GM18511 (cell line): ENCODE measurements at regions not wholly inside any gene's neighbourhood (a gene's known extent, or its start where the extent isn't known, plus 50 kb on each side); places are given as distances from the start of the nearest gene placed in this dataset.

Source experiments
- ATAC-seq: cut with Tn5 transposase; IDR thresholded peaks from one replicate; pipeline ENCODE4 v1.9.1; 2021; ENCODE audit warnings: mild to moderate bottlenecking, moderate library complexity; ENCODE audit not compliant: unreplicated experiment

DNA sequence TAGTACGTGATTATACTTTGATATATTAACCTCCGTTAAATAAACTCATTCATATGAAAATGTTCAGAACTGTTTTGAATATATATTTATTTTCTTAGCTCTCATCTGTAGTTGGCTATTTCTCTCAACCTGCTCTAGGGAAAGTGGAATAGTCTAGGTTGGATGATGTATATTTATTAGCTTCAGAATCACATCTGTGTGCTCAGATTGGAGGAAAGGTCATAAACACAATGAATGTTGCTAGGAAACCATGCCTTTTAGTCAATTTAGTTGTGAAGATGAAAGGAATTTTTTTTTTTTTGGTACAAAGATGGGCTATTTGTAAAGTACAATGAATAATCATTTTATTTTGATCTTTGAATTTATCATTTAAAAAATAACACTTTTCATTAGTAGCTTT, 439.1 kb downstream of the FOXG1 start:
- ATAC-seq: no peak

DNA sequence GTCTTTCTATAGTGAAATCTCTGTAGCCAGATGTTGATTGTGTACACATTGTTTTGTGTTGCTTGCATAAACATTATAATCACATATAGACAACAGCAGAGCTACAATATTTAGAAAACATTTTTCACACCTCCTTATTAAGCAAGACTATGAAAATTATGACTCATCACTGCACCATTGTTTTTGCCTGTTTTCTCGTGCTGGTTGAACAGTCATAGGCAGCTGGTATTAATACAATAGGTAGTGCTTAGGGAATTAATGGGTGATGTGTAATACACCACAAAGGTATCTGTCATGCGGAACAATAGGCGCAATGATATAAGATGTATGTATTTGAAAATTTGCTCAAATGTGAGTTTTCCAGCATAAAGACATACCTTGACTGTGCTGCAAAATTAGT, 449.3 kb downstream of the FOXG1 start:
- ATAC-seq: no peak

DNA sequence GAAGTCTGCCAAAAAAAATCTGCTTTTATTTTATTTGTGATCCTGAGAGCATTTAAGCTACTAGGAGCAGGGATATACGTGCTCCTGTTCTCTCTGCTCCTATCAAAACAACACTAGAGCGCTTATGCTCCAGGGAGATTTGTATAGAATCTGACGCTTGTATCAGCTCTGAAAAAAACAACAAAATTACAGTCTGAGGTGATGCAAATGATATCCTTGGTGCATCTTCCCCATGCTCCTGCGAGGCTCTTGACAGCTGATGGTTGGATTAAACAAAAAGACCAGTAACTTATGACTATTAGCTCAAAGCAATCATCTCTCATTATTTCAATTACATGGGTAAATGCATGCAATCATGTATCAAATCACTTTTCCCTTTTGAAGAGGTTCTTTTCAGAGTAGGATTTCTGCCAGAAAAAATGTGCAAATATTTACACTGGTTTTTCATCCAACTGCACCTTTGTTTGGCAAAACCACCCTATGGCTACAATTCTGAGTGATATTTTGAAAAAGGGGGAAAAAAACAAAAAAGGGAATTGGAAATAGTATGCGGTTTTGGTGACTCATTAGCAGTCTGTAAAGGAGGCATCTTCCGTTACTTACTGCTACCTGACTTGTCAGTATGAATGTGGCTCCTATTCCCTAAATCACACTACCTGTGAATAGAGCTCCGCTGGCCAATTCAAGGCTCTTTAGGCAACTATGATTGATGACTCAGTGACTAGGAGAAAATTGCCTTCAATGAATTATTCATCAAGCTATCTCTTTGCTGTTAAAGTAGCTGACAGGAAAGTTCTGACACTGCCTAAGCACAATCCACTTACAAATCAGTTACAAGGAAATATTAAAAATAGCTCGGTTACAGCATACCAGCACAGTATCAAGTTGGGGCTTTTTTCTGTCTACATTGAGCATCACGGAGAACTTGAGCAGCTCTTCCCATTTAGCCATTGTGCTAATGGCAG, 450.0 kb downstream of the FOXG1 start:
- no peak for ATAC-seq

DNA sequence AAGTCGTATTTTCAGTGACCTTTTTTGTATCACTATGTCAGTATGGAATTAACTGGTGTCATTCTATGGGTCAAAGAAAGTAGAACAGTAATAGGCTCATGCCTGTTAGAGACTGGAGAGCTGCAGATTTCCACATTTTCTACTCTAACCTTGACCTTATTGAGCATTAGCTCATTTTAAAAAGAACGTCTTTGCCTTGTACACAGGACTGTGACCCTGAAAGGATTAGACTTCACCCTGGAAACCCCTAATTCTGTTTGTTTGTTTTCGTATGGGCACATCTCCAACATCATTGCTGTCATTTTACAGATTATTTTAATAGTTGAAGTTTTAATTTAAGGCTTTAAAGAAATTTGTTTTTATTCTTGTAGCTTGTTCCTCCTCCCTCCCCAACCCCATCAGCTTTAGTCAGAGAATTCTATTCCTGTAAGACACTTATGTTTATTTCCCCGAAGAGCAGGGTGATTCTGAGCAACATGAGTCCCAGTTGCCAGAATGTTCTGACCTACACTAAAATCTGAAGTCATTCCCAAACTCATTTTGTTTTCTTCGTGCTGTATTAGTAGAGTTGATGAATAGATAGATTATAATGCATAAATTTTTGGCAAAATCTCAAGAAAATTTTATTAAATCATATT, 451.3 kb downstream of the FOXG1 start:
- ATAC-seq: no peak

DNA sequence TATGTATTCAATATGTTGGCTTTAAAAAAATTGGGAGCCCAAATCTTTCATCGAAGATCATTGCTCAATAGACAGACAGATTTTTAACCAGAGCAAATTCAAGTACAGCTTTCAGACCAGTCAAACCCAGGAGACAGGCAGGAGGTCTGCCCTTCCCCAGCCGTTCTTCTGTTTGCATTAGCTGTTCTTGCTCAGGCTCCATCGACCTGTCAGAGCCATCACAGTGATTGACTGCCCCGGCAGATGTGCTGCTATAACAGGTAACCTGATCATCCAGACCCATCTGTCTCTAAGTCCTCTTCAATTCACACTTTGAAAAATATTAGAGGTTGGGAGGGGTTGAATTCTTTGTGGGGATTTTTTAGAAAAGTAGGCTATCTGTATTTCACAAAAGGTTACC, 453.5 kb downstream of the FOXG1 start:
- no peak for ATAC-seq

DNA sequence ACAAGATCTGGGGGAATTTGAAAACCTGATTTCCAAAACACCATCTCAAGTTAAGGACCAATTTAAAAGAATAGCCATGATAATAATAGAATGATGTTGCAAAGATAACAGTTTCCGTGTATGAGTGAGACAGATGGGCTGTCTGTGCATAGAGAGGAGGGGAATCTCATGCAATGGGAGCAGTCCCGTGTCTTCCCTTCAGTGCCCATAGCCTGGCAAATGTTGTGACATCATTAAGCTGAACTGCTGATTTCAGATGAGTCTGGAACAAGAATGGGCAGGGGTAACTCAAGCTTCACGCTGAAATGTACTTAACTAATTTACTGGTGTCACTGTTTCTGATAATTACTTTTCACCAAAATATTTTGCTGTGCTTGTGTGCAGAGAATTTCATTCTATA, 454.0 kb downstream of the FOXG1 start:
- no peak for ATAC-seq

DNA sequence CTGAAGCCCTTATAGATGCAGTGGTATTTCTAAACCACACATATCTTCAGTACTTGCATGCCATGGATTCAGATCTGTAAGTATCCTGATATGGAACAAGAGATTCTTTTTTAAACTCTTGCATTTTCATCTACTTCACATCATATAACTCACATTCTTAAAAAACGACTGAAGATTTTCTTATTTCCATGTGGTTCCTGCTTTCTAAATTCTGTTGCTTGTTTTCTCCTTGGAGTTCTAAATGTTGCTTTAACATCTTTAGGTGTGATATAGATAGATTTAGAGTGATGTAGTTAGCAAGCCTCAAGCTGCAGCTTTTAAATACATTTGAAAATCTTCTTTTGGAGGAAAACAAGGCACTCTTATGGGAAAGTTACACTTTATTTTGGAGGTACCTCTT, 455.4 kb downstream of the FOXG1 start:
- no peak for ATAC-seq

DNA sequence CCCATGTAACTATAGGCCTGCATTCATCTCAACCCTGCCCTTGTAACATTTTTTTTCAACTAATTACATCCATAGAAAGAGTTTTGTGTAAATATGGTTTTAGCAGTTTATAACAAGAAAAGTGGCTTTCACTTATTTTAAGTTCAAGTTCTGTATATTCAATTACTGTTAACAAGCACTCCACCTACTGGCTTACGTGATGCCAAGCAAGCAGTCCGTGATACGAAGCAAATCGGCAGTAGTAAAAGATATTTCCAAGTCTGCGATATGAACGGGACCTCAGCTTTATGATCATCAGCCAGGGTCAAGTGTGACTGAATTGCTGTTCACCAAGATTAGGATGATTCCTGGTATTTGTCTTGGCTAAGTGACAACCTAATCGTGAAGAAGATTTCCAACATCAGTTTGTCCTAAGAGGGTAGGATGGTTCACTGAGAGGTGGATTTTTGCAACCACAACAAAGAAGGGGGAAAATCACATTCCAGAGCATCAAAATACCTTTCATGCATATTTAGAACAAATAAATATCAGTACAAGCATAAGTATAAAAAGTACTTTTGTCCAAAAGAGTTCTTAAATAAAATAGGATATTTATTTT, 456.2 kb downstream of the FOXG1 start:
- ATAC-seq: no peak

DNA sequence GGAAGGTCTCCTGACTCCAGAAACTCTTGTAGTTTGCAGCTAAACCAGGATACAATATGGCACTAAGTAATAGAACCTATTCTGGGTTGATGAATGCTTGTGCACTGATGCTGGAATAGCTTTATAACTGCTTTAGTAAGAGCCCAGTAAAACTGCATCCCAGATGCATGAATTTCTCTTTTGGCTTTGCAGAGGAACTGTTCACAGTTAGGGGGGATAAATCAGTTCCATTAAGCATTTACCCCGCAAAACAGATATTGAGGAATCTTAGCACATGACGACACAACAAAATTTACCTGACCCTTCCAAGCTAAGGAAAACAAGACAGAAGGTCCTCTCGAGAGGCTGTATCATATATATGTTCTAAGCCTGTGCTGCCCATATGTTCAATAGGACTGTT, 457.4 kb downstream of the FOXG1 start:
- no peak for ATAC-seq

DNA sequence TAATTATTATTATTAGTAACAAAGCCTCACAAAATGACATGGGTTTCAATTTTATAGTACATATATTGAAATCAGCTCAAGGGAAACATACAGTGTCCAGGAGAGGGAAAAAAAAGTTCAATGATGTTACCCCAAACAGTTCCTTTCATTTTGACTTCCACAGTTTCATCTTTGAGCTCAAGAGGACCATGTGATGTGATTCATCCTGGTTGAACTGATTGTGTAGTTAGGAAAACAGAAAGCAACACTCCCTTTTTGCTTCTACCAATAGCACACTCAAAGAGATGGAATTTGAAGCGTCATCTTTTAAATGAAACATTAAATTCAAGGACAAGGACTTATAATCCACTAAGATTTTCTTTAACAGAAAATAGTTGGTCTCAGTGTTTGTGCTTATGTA, 461.0 kb downstream of the FOXG1 start:
- no peak for ATAC-seq

DNA sequence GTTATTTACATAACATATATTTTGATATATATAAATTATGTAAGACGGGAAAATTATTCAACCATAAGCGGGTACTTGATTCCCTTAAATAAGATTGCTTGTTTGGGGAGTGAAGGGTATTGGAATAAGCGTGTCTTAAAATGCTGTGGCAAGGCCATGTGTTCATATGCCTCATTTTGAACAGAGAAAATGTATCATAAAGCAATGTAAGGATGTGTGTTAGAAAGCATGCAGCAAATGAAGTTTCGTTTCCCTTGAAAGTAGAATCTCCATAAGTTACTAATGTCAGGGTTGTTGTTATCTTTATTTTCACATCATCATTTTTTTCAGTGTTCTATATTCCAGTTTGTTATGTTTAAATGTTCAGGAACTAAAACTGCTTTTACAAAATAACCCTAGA, 465.6 kb downstream of the FOXG1 start:
- no peak for ATAC-seq

DNA sequence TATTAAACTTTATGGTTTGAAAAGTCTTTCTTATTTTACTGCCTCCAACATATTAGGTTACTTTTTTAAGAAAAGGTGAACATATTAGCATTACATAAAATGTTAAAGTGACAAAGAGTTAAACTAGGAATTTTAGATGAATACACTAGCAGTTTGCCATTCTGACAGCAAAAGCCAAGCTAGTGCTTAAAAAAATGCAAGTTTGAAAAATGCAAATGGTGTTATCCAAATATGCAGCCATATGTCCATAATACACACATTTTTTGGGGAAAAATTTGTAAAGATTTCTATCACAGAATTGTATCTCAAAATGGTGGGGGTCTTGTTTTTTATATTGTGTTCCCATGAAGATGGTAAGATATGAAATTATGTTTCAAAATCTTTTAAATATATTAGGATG, 466.1 kb downstream of the FOXG1 start:
- ATAC-seq: no peak

DNA sequence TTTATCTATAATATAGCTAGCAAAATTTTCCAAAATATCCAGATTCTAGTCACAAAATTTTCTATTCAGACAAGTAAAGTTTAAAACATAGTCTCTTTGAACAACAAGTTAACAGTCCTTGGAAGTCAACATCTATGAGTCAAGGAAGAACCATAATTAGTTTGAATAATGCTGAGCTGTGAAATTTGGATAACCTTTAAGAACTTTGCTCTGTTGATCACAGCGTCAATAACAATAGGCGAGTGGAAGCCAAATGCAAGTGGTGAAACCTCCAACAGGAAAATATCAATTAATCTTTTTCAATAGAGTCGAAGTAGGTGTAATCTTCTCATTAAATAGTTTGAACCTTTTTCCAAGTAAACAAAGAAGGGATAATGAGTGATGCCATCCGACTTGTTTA, 466.6 kb downstream of the FOXG1 start:
- no peak for ATAC-seq

DNA sequence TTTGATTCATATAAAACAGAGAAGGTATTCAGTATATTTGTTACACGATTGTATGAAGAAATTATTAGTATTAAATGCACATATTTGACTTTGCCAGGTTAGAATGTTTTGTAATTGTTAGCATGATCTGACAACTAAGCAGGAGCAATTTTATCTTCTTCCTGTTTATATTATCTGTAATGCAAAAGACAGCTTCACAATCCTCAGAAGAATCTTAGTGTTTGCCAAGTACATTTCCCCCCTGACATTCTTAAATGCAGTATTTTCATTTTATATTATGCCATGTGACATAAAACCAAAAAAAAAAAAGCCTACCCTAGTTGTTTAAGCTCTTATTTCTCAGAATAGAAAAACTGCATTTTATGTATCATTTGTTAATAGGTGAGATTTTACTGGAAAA, 469.4 kb downstream of the FOXG1 start:
- ATAC-seq: no peak

DNA sequence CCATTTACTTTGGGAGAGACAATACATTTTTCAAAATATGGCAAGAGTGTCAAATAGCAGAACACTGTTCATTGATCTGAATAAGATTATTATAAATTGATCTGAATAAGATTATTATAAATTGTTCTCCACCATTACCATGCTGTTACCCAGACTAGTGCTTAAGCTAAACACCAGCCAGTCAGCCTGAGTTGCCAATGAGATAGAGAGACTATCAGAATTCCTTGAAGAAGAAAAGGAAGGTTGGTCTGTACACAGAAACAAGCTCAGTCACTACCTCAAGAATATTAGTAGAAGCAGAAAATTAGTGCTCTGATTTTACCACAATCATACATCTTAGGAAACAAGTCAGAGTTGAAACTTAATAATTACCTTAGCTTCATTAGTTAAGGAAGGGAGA, 469.8 kb downstream of the FOXG1 start:
- no peak for ATAC-seq

DNA sequence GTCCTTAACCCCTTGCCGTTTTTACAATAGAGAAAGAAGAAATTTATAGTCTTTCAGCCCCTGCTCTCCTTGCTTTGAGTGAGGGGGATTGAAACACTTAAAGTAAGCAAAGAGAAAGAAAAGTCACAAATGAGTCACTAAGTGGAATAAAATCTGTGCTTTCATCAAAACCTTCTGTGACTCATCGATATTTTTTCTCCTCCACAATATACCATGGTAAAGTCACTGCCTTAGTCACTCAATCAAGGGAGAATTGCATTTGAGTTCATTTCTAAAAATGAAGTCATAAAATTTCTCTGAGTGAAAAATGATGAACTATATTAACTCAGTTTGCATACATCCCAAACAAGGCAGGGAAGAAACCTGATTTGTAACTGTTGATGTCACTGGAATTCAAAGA, 470.3 kb downstream of the FOXG1 start:
- no peak for ATAC-seq

DNA sequence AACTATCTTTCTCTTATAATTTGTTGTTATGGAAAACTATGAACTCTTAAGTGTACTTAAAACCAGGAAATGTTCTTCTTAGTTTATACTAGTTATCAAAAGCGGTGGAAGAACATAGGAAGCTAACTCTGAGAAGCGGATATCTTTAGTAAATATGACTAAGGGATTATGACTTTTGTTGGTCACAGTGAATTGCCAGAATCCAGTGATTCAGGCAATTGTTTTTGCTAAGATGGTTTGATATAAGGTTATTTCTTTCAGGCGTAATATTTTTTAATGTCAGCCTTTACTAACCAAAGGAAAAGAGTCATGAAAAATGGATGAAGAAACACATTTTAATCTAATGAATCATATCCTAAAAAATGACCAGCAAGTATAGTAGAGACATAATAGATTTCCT, 473.5 kb downstream of the FOXG1 start:
- ATAC-seq: no peak

DNA sequence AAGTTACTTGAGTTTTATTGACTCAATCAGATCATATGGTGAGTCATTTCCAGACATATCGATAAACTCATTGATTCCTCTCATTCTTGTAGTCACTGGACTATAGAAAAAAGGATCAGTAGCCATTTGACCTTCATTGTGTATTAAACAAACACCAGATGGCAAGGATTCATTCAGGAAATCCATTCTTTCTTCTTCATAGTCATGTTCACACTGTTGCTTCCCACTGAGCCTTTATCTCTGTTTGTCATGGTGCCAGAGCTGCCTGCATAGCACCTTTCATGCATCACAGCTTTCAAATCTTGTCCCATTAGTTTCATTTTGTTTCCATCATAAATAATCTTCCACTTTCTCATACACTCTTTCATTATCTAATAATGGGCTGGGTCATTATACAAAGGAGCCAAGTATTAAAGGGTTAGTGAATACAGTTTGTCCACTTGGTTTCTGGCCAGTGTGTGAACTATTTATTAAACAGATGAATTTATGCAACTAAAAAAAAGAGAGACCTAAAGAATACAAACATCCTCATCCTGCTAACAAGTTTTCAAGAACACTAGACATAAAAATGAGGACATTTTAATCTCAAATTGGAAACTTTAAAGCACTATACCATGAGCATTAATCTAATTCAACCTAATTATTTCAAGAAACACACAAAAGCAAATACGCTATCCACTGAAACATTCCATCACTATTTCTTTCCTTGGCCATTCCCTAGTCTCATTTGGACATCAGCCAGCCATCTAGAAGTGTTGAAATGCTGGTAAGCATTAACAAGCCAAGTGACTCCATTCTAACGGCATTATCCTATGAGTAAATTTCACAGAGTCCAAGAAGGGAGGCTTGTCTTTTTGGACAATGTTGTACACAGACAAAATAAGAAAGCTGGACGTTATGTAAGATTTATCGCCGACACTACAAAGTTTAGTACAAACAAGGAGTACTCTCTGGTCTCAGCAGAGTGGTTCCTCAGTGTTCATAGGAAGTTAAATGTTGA, 476.5 kb downstream of the FOXG1 start:
- ATAC-seq: no peak

DNA sequence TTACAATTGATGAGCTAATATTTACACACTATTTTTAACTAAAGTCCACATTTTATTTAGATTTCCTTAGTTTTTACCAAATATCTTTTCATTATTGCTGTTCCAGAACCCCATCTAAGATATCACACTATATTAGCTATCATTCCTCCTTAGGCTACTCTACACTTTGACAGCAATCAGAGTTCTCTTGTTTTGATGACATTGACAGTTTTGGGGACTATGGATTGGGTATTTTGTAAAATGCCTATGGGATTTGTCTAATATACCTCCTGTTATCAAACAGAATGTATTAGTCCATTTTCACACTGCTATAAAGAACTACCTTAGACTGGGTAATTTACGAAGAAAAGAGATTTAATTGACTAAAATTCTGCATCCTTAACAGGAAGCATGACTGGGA, 489.1 kb downstream of the FOXG1 start:
- no peak for ATAC-seq

DNA sequence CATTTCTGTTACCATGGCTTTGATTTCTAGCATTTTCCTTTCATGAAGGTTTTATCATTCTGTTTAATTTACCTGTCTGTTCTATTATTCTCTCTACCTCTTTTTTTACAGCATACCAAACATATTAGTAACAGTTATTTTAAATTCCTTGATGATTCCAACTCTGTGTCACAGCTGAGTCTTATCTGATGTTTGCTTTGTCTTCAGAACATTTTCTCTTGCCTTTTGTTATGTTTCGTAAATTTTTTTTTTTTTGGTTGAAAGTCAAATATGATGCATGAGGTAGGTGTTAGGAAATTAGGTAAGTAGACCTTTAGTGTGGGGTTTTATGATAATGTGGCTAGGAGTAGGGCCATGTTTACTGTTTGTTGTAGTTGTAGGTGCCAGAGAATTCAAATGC, 496.4 kb downstream of the FOXG1 start:
- no peak for ATAC-seq

DNA sequence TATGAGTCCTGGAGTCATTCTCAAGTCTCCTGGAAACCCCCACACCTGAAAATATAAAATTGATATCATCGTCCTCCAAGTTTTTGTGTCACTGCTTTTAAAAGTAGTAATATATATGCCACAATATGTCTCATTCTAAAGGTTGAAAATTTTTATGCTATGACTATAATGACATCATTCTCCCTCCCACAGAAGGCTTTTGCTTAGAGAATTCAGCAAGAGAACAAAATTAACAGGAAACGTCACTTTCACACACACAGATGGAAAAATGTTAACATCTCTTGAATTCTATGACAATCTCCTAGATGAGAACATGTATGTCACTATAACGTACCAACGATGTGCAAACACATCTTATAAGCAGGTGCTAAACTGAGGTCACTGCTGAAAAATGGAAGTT, 498.3 kb downstream of the FOXG1 start:
- no peak for ATAC-seq
